Loucy (cell line): ENCODE measurements at regions not wholly inside any gene's neighbourhood (a gene's known extent, or its start where the extent isn't known, plus 50 kb on each side); places are given as distances from the start of the nearest gene placed in this dataset.

Experiments used
- CTCF ChIP-seq: fragments of 200-600 bp; sonication (generic); conservative IDR thresholded peaks from 2 replicates; pipeline ENCODE4 v1.5.1; 2014; ENCODE audit warnings: mild to moderate bottlenecking, antibody characterized with exemption, low read length
- EZH2phosphoT487 ChIP-seq: fragments of 200-600 bp; IDR thresholded peaks from 2 replicates; pipeline ENCODE4 v1.6.1; 2018; ENCODE audit warnings: antibody characterized with exemption, mild to moderate bottlenecking, moderate library complexity, borderline replicate concordance

GRCh38 chr5:106523852-106524251 lies 1146.9 kb downstream of the EFNA5 start:
- TF ChIP-seq CTCF (no peak), EZH2phosphoT487 (no peak)
